OCI-LY1 (cell line): ENCODE measurements at regions not wholly inside any gene's neighbourhood (a gene's known extent, or its start where the extent isn't known, plus 50 kb on each side); places are given as distances from the start of the nearest gene placed in this dataset.

Experiments
- EZH2 ChIP-seq: fragments of 200-600 bp; sonication (generic), shearing (Covaris generic); IDR thresholded peaks from 2 replicates; pipeline ENCODE4 v1.8.0; 2017; ENCODE audit warnings: borderline replicate concordance, mixed run types, mild to moderate bottlenecking, antibody characterized with exemption, low read length, moderate library complexity, mixed read lengths
- TF ChIP-seq, protein P1 (sequence below): fragments of 200-600 bp; sonication (generic), shearing (Covaris generic); IDR thresholded peaks from 2 replicates; pipeline ENCODE4 v1.5.1; 2017; ENCODE audit warnings: mild to moderate bottlenecking, antibody characterized with exemption, low read length, moderate library complexity, mixed read lengths

DNA sequence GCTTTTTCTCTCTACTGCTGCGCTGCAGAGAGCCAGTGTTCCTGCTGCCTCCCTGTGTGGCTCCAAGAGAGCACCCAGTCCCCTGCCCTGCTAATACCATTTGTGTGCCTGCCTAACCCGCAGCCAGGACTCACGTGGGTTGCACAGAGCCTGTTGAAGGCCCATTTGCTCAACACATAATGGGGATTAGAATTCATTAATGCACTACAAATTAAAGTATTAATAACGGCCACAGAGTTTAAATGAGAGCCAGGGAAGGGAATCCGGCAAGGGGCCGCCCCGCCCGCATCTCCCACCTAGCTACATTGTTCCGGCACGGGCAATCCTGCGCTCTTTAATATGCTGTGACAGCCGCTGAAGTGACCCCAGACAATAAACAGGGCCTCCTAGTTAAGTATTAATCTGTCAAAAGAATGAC, 211.3 kb downstream of the NXPE2 start:
- TF ChIP-seq, protein P1, sequence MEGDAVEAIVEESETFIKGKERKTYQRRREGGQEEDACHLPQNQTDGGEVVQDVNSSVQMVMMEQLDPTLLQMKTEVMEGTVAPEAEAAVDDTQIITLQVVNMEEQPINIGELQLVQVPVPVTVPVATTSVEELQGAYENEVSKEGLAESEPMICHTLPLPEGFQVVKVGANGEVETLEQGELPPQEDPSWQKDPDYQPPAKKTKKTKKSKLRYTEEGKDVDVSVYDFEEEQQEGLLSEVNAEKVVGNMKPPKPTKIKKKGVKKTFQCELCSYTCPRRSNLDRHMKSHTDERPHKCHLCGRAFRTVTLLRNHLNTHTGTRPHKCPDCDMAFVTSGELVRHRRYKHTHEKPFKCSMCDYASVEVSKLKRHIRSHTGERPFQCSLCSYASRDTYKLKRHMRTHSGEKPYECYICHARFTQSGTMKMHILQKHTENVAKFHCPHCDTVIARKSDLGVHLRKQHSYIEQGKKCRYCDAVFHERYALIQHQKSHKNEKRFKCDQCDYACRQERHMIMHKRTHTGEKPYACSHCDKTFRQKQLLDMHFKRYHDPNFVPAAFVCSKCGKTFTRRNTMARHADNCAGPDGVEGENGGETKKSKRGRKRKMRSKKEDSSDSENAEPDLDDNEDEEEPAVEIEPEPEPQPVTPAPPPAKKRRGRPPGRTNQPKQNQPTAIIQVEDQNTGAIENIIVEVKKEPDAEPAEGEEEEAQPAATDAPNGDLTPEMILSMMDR: no peak
- no peak for TF ChIP-seq EZH2
